ENCODE measurements at regions not wholly inside any gene's neighbourhood (a gene's known extent, or its start where the extent isn't known, plus 50 kb on each side); places are given as distances from the start of the nearest gene placed in this dataset.

GRCh38 chr2:9135822-9136558 is 70.6 kb upstream of the ASAP2 start:
- no TSS peak for BruUV-seq (replicated peaks)
- no peak overlapping the region for H3K4me3 Mint-ChIP-seq (ENCODE audit: low read depth, unreplicated experiment)
- H3K27ac Mint-ChIP-seq (ENCODE audit: unreplicated experiment), result no peak overlapping the region

GRCh38 chr2:9127316-9127715 is 79.3 kb upstream of the ASAP2 start:
- Mint-ChIP-seq H3K27me3 (ENCODE audit: unreplicated experiment) (no peaks in the 10 kb centered on the region), H3K27ac (ENCODE audit: unreplicated experiment) (no peak overlapping the region), H3K9me3 (ENCODE audit: low read depth, unreplicated experiment) (no peaks in the 10 kb centered on the region), H3K4me3 (ENCODE audit: low read depth, unreplicated experiment) (no peak overlapping the region), H3K4me1 (ENCODE audit: low read depth, unreplicated experiment) (no peaks in the 10 kb centered on the region), H3K36me3 (ENCODE audit: insufficient read depth, unreplicated experiment) (no peaks in the 10 kb centered on the region)
- no peak for DNase-seq
- intact Hi-C loops (cut with micrococcal nuclease; ENCODE audit: unreplicated experiment), result no loop called here
- CTCF ChIA-PET, result no interaction called here
- TF ChIP-seq, protein P1, sequence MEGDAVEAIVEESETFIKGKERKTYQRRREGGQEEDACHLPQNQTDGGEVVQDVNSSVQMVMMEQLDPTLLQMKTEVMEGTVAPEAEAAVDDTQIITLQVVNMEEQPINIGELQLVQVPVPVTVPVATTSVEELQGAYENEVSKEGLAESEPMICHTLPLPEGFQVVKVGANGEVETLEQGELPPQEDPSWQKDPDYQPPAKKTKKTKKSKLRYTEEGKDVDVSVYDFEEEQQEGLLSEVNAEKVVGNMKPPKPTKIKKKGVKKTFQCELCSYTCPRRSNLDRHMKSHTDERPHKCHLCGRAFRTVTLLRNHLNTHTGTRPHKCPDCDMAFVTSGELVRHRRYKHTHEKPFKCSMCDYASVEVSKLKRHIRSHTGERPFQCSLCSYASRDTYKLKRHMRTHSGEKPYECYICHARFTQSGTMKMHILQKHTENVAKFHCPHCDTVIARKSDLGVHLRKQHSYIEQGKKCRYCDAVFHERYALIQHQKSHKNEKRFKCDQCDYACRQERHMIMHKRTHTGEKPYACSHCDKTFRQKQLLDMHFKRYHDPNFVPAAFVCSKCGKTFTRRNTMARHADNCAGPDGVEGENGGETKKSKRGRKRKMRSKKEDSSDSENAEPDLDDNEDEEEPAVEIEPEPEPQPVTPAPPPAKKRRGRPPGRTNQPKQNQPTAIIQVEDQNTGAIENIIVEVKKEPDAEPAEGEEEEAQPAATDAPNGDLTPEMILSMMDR (IDR thresholded peaks at IDR 0.05; ENCODE audit: unreplicated experiment), result no peak
- BruUV-seq (replicated peaks), result no TSS peak

More at GRCh38 chr2:9135822-9136558, 70.6 kb upstream of the ASAP2 start:
- TF ChIP-seq, protein P1 (IDR thresholded peaks at IDR 0.05; ENCODE audit: unreplicated experiment), result no peak
- Mint-ChIP-seq H3K36me3 (ENCODE audit: insufficient read depth, unreplicated experiment) (peaks cover 4% of the 10 kb centered on the region), H3K9me3 (ENCODE audit: low read depth, unreplicated experiment) (no peaks in the 10 kb centered on the region), H3K27me3 (ENCODE audit: unreplicated experiment) (no peaks in the 10 kb centered on the region), H3K4me1 (ENCODE audit: low read depth, unreplicated experiment) (no peaks in the 10 kb centered on the region)
- no peak for DNase-seq
- CTCF ChIA-PET, result no interaction called here
- intact Hi-C loops (cut with micrococcal nuclease; ENCODE audit: unreplicated experiment), result no loop called here

- Mint-ChIP-seq H3K27me3 (ENCODE audit: unreplicated experiment) (no peaks in the 10 kb centered on the region), H3K36me3 (ENCODE audit: insufficient read depth, unreplicated experiment) (no peaks in the 10 kb centered on the region), H3K4me3 (ENCODE audit: low read depth, unreplicated experiment) (no peak overlapping the region), H3K27ac (ENCODE audit: unreplicated experiment) (no peak overlapping the region), H3K4me1 (ENCODE audit: low read depth, unreplicated experiment) (no peaks in the 10 kb centered on the region), H3K9me3 (ENCODE audit: low read depth, unreplicated experiment) (no peaks in the 10 kb centered on the region)
- intact Hi-C loops (cut with micrococcal nuclease; ENCODE audit: unreplicated experiment), result no loop called here
- DNase-seq, result no peak
- TF ChIP-seq, protein P1 (IDR thresholded peaks at IDR 0.05; ENCODE audit: unreplicated experiment), result no peak
- CTCF ChIA-PET, result no interaction called here
- BruUV-seq (replicated peaks), result no TSS peak
These were observed 80.1 kb upstream of the ASAP2 start for GRCh38 chr2:9126540-9126939.

- TF ChIP-seq, protein P1 (IDR thresholded peaks at IDR 0.05; ENCODE audit: unreplicated experiment), result no peak
- Mint-ChIP-seq H3K4me3 (ENCODE audit: low read depth, unreplicated experiment) (no peak overlapping the region), H3K27me3 (ENCODE audit: unreplicated experiment) (no peaks in the 10 kb centered on the region), H3K9me3 (ENCODE audit: low read depth, unreplicated experiment) (no peaks in the 10 kb centered on the region), H3K36me3 (ENCODE audit: insufficient read depth, unreplicated experiment) (no peaks in the 10 kb centered on the region), H3K4me1 (ENCODE audit: low read depth, unreplicated experiment) (no peaks in the 10 kb centered on the region), H3K27ac (ENCODE audit: unreplicated experiment) (no peak overlapping the region)
- CTCF ChIA-PET, result no interaction called here
- BruUV-seq (replicated peaks), result no TSS peak
- intact Hi-C loops (cut with micrococcal nuclease; ENCODE audit: unreplicated experiment), result no loop called here
- no peak for DNase-seq
These were observed 82.3 kb upstream of the ASAP2 start for GRCh38 chr2:9124231-9124741.

All from Calu3 (cell line).